Gastrocnemius medialis (tissue), 4 donors: ENCODE measurements at regions not wholly inside any gene's neighbourhood (a gene's known extent, or its start where the extent isn't known, plus 50 kb on each side); places are given as distances from the start of the nearest gene placed in this dataset.

Experiments used
- CTCF ChIP-seq, 5 experiments: fragments of 450-650 bp in 3 of 5; fragments of 200-600 bp in 2 of 5; sonication (generic) in 2 of 5; IDR thresholded peaks in 4 of 5; conservative IDR thresholded peaks in 1 of 5; 1 replicate in 4 of 5; 2 replicates in 1 of 5; pipeline ENCODE4 v1.5.1; 2016 to 2019; ENCODE audit warnings: antibody characterized with exemption in 5 of 5, mild to moderate bottlenecking in 3 of 5, moderate library complexity in 3 of 5
- POLR2A ChIP-seq, 2 donors: fragments of 450-650 bp; IDR thresholded peaks; one replicate each; pipeline ENCODE4 v1.6.1; 2017; ENCODE audit warnings: antibody characterized with exemption in 2 of 2, mild to moderate bottlenecking in 2 of 2, moderate library complexity in 2 of 2

DNA sequence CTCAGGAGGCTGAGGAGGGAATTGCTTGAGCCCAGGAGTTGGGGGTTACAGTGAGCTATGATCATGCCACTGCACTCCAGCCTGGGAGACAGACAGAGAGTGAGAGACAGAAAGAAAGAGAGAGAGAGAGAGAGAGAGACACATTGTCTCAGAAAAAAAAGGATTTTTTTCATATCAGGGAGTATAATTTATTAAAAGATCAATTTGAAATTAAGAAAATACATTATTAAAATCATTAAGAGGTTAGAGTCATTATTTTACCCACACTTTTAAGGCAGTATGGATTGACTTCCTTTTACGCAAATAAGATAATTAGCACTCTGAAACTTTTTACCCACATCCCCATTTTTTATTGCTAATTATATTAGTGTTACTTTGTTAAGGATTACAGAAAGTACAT, 804.3 kb downstream of the CDH11 start:
- TF ChIP-seq CTCF (IDR thresholded peaks at IDR 0.05 in 4 of 5, conservative IDR thresholded peaks at IDR 0.05 in 1 of 5) (no peak), POLR2A (IDR thresholded peaks at IDR 0.05) (no peak)
